ENCODE measurements at regions not wholly inside any gene's neighbourhood (a gene's known extent, or its start where the extent isn't known, plus 50 kb on each side); places are given as distances from the start of the nearest gene placed in this dataset.

- H3K36me3 ChIP-seq: no peaks in the 10 kb centered on the region
- no peak overlapping the region for H3K4me3 ChIP-seq
- H3K27me3 ChIP-seq: no peaks in the 10 kb centered on the region
- H3K27ac ChIP-seq: no peak overlapping the region
- intact Hi-C loops (cut with DNase I): no loop called here
- H3K9me3 ChIP-seq: no peaks in the 10 kb centered on the region
- no peak for TF ChIP-seq CTCF (IDR thresholded peaks at IDR 0.05)
- peaks cover 0 to 3% (median 0%) of the 10 kb centered on the region in 3 donors for H3K4me1 ChIP-seq
- DNase-seq (no peak), ATAC-seq (no peak), FAIRE-seq (no peak)
- 67 to 70% methylated on average over 2 of the region's 2 CpGs for WGBS, 2 donors
Measured at GRCh38 chr2:142725386-142725785, 152.1 kb upstream of the KYNU start.

- no peak for ATAC-seq
- intact Hi-C loops (cut with DNase I): no loop called here
- WGBS, 2 donors: 33 to 42% methylated on average over 2 of the region's 2 CpGs
- FAIRE-seq: no peak
- Histone ChIP-seq H3K4me1 (peaks cover 0 to 3% (median 0%) of the 10 kb centered on the region in 3 donors), H3K27me3 (no peaks in the 10 kb centered on the region), H3K9me3 (no peaks in the 10 kb centered on the region), H3K4me3 (no peak overlapping the region), H3K27ac (no peak overlapping the region), H3K36me3 (no peaks in the 10 kb centered on the region)
- TF ChIP-seq CTCF (IDR thresholded peaks at IDR 0.05): no peak
- no peak for DNase-seq
Measured at GRCh38 chr2:142724713-142725349, 152.6 kb upstream of the KYNU start.

- no peaks in the 10 kb centered on the region for H3K9me3 ChIP-seq
- no peak for FAIRE-seq
- no peak for TF ChIP-seq CTCF (IDR thresholded peaks at IDR 0.05)
Measured at GRCh38 chr2:142724186-142724585, 153.3 kb upstream of the KYNU start.

GRCh38 chr2:142723236-142723635 lies 154.2 kb upstream of the KYNU start:
- Histone ChIP-seq H3K27ac (no peak overlapping the region), H3K9me3 (no peaks in the 10 kb centered on the region), H3K4me1 (peaks cover 0 to 3% (median 0%) of the 10 kb centered on the region in 3 donors), H3K4me3 (no peak overlapping the region), H3K36me3 (no peaks in the 10 kb centered on the region), H3K27me3 (no peaks in the 10 kb centered on the region)
- WGBS, 2 donors: 63 to 66% methylated on average over 1 of the region's 1 CpG
- no peak for DNase-seq
- ATAC-seq: no peak
- intact Hi-C loops (cut with DNase I): no loop called here
- peak; percentile 26 for FAIRE-seq
- TF ChIP-seq CTCF (IDR thresholded peaks at IDR 0.05): no peak

More at GRCh38 chr2:142724186-142724585, 153.3 kb upstream of the KYNU start:
- DNase-seq (no peak), ATAC-seq (no peak)
- no peaks in the 10 kb centered on the region for H3K27me3 ChIP-seq
- intact Hi-C loops (cut with DNase I): no loop called here
- H3K27ac ChIP-seq: no peak overlapping the region
- peaks cover 0 to 3% (median 0%) of the 10 kb centered on the region in 3 donors for H3K4me1 ChIP-seq
- H3K4me3 ChIP-seq: no peak overlapping the region
- H3K36me3 ChIP-seq: no peaks in the 10 kb centered on the region

- DNase-seq (no peak), FAIRE-seq (no peak), ATAC-seq (no peak)
- no peaks in the 10 kb centered on the region for H3K36me3 ChIP-seq
- no peak overlapping the region for H3K4me3 ChIP-seq
- H3K27ac ChIP-seq: no peak overlapping the region
- no peak for TF ChIP-seq CTCF (IDR thresholded peaks at IDR 0.05)
- intact Hi-C loops (cut with DNase I): no loop called here
- H3K27me3 ChIP-seq: no peaks in the 10 kb centered on the region
- no peaks in the 10 kb centered on the region for H3K9me3 ChIP-seq
- peaks cover 0 to 3% (median 0%) of the 10 kb centered on the region in 3 donors for H3K4me1 ChIP-seq
Measured at GRCh38 chr2:142722569-142722968, 154.9 kb upstream of the KYNU start.
